Transverse colon (tissue), 4 donors: ENCODE measurements at regions not wholly inside any gene's neighbourhood (a gene's known extent, or its start where the extent isn't known, plus 50 kb on each side); places are given as distances from the start of the nearest gene placed in this dataset.
A peak's percentile ranks its signal among the peaks of the same experiment; 100 is the strongest.

Experiments
- DNase-seq: peaks from one replicate; pipeline ENCODE4 v3.0.0-alpha.2; 2019
- H3K27ac ChIP-seq, 4 donors: fragments of 200-600 bp; sonication (generic); 2 replicates each; pipeline ENCODE4 v1.5.1; 2016 to 2018; ENCODE audit warnings: inconsistent platforms in 4 of 4
- H3K27me3 ChIP-seq: fragments of 200-600 bp; sonication (generic); 2 replicates; pipeline ENCODE4 v1.5.1; 2017; ENCODE audit warnings: inconsistent platforms
- H3K36me3 ChIP-seq, 4 donors: fragments of 200-600 bp; sonication (generic); 2 replicates each; pipeline ENCODE4 v1.5.1; 2017 to 2019; ENCODE audit warnings: inconsistent platforms in 4 of 4
- H3K4me1 ChIP-seq, 4 donors: fragments of 200-600 bp; sonication (generic); 2 replicates each; pipeline ENCODE4 v1.5.1; 2017 to 2020; ENCODE audit warnings: inconsistent platforms in 4 of 4
- H3K4me3 ChIP-seq, 4 donors: fragments of 200-600 bp; sonication (generic); 1 replicate in 1 of 4; 2 replicates in 3 of 4; pipeline versions ENCODE4 v1.5.1 to v1.6.1; 2017 to 2019; ENCODE audit warnings: inconsistent platforms in 4 of 4
- H3K9me3 ChIP-seq, 2 donors: fragments of 200-600 bp; sonication (generic); 2 replicates each; pipeline ENCODE4 v1.5.1; 2017 to 2019; ENCODE audit warnings: inconsistent platforms in 2 of 2
- CTCF ChIP-seq, 5 experiments: fragments of 200-600 bp in 3 of 5; fragments of 450-650 bp in 2 of 5; sonication (generic) in 3 of 5; IDR thresholded peaks; 1 replicate in 2 of 5; 2 replicates in 3 of 5; pipeline ENCODE4 v1.5.1; 2016 to 2017; ENCODE audit warnings: antibody characterized with exemption in 5 of 5, inconsistent platforms in 3 of 5, mild to moderate bottlenecking in 2 of 5, moderate library complexity in 1 of 5
- EP300 ChIP-seq: sonication (generic); formaldehyde crosslinking; IDR thresholded peaks from one replicate; pipeline ENCODE4 v1.6.1; 2017; ENCODE audit warnings: antibody characterized with exemption, low read depth
- POLR2A ChIP-seq: fragments of 450-650 bp; IDR thresholded peaks from one replicate; pipeline ENCODE4 v1.6.1; 2016; ENCODE audit warnings: antibody characterized with exemption, mild to moderate bottlenecking, moderate library complexity
- POLR2AphosphoS5 ChIP-seq, 3 donors: sonication (generic); formaldehyde crosslinking; IDR thresholded peaks; one replicate each; pipeline ENCODE4 v1.6.1; 2016; ENCODE audit warnings: antibody characterized with exemption in 3 of 3
- WGBS, 2 donors: methylation state at CpG; one replicate each; pipeline ENCODE4 v1.1.5; 2018; ENCODE audit warnings: low coverage in 1 of 2; 5-methylcytosine and 5-hydroxymethylcytosine counted together
- in situ Hi-C, 4 donors: fragments of 200-750 bp; cut with MboI; loops; one replicate each; pipeline versions ENCODE4 v1.15.0 to v1.15.1; 2017; ENCODE audit warnings: low sequenced_read_pairs in 3 of 4, low pct_ligation_motif_present in 1 of 4, low pct_unique_long_range_greater_than_20kb in 1 of 4
- intact Hi-C: fragments of 100-400 bp; cut with DNase I; formaldehyde crosslinking; loops from one replicate; pipeline ENCODE4 v1.15.1; 2023; ENCODE audit warnings: low total_unique reads

- WGBS, 2 donors, result 51 to 87% methylated on average over 4 to 18 of the region's 18 CpGs
- H3K9me3 ChIP-seq, result no peaks in the 10 kb centered on the region
- DNase-seq, result peak; percentile 77
- in situ Hi-C loops, result no loop called here
- peaks cover 3 to 73% (median 43%) of the 10 kb centered on the region in 4 donors for H3K4me1 ChIP-seq
- H3K4me3 ChIP-seq, result no peak overlapping the region
- H3K36me3 ChIP-seq, result no peaks in the 10 kb centered on the region
- peak overlapping the region; percentile 61 to 83 (median 82) for H3K27ac ChIP-seq
- TF ChIP-seq POLR2AphosphoS5 (IDR thresholded peaks at IDR 0.05) (peak; percentile 8 to 51 (median 49)), CTCF (IDR thresholded peaks at IDR 0.05) (no peak), EP300 (no peak), POLR2A (peak; percentile 30)
- intact Hi-C loops, result no loop called here
- H3K27me3 ChIP-seq, result no peaks in the 10 kb centered on the region
Measured at GRCh38 chr17:72465191-72466024, 344.6 kb downstream of the SOX9 start.

GRCh38 chr17:72466199-72466598 lies 345.4 kb downstream of the SOX9 start:
- no peaks in the 10 kb centered on the region for H3K27me3 ChIP-seq
- TF ChIP-seq POLR2AphosphoS5 (IDR thresholded peaks at IDR 0.05) (peak in 1 of 3 donors; percentile 14), POLR2A (no peak), EP300 (no peak), CTCF (IDR thresholded peaks at IDR 0.05) (no peak)
- peak; percentile 65 for DNase-seq
- H3K4me1 ChIP-seq, result peaks cover 3 to 79% (median 43%) of the 10 kb centered on the region in 4 donors
- H3K36me3 ChIP-seq, result no peaks in the 10 kb centered on the region
- in situ Hi-C loops (no loop called here), intact Hi-C loops (no loop called here)
- H3K4me3 ChIP-seq, result no peak overlapping the region
- H3K9me3 ChIP-seq, result no peaks in the 10 kb centered on the region
- H3K27ac ChIP-seq, result peak overlapping the region; percentile 61 to 83 (median 82)

- in situ Hi-C loops, result no loop called here
- peaks cover 3 to 83% (median 43%) of the 10 kb centered on the region in 4 donors for H3K4me1 ChIP-seq
Measured at GRCh38 chr17:72466606-72467005, 345.8 kb downstream of the SOX9 start.

More at GRCh38 chr17:72466606-72467005, 345.8 kb downstream of the SOX9 start:
- no peak for DNase-seq
- TF ChIP-seq POLR2A (no peak), CTCF (IDR thresholded peaks at IDR 0.05) (no peak), POLR2AphosphoS5 (IDR thresholded peaks at IDR 0.05) (no peak)
- Histone ChIP-seq H3K9me3 (no peaks in the 10 kb centered on the region), H3K4me3 (no peak overlapping the region), H3K27ac (peak overlapping the region; percentile 61 to 83 (median 82)), H3K27me3 (no peaks in the 10 kb centered on the region), H3K36me3 (no peaks in the 10 kb centered on the region)
- intact Hi-C loops, result no loop called here
- WGBS, 2 donors, result 82 to 85% methylated on average over 3 of the region's 3 CpGs
